IMR-90 (cell line): ENCODE measurements at regions not wholly inside any gene's neighbourhood (a gene's known extent, or its start where the extent isn't known, plus 50 kb on each side); places are given as distances from the start of the nearest gene placed in this dataset.

ENCODE experiments used
- BHLHE40 ChIP-seq: fragments of 150-350 bp; IDR thresholded peaks from 2 replicates; pipeline ENCODE4 v1.6.1; 2016; ENCODE audit warnings: mild to moderate bottlenecking, low read depth, low read length
- CTCF ChIP-seq: conservative IDR thresholded peaks from 2 replicates; pipeline ENCODE4 v1.5.1; 2012; ENCODE audit warnings: mild to moderate bottlenecking, low read depth, low read length, improper control_type of control experiment
- FOS ChIP-seq: fragments of 150-350 bp; IDR thresholded peaks from 2 replicates; pipeline ENCODE4 v1.6.1; 2016; ENCODE audit warnings: low read depth, low read length
- MAZ ChIP-seq: IDR thresholded peaks from 2 replicates; pipeline ENCODE4 v1.6.1; 2012; ENCODE audit warnings: low read depth, mild to moderate bottlenecking, low read length, improper control_type of control experiment, moderate library complexity, borderline replicate concordance
- POLR2A ChIP-seq: IDR thresholded peaks from 2 replicates; pipeline ENCODE4 v1.6.1; 2012; ENCODE audit warnings: mild to moderate bottlenecking, low read depth, low read length

GRCh38 chr3:63094642-63095408 is 183.3 kb upstream of the SYNPR start:
- no peak for TF ChIP-seq FOS
- no peak for TF ChIP-seq BHLHE40
- TF ChIP-seq CTCF, result no peak
- no peak for TF ChIP-seq POLR2A
- no peak for TF ChIP-seq MAZ
